H1 (cell line): ENCODE measurements at regions not wholly inside any gene's neighbourhood (a gene's known extent, or its start where the extent isn't known, plus 50 kb on each side); places are given as distances from the start of the nearest gene placed in this dataset.

Source experiments
- ASH2L ChIP-seq: fragments of 200-600, 300-600 bp; sonication (generic); IDR thresholded peaks from one replicate; pipeline ENCODE4 v1.7.1; 2017; ENCODE audit warnings: low read length
- CREB1 ChIP-seq: IDR thresholded peaks from 2 replicates; pipeline ENCODE4 v1.6.1; 2012; ENCODE audit warnings: inconsistent platforms
- CTBP2 ChIP-seq: IDR thresholded peaks from 2 replicates; pipeline ENCODE4 v1.7.0; 2011; ENCODE audit warnings: borderline replicate concordance, mild to moderate bottlenecking, moderate library complexity, mixed read lengths, low read length; ENCODE audit not compliant: insufficient read depth, insufficient read length
- EGR1 ChIP-seq: IDR thresholded peaks from 2 replicates; pipeline ENCODE4 v1.6.1; 2011; ENCODE audit warnings: low read depth, low read length, borderline replicate concordance
- MAFK ChIP-seq: IDR thresholded peaks from 2 replicates; pipeline ENCODE4 v1.6.1; 2012; ENCODE audit warnings: low read depth, mild to moderate bottlenecking, improper control_type of control experiment, low read length
- NANOG ChIP-seq: IDR thresholded peaks from 2 replicates; pipeline ENCODE4 v1.6.1; 2011; ENCODE audit warnings: low read length, low read depth, mild to moderate bottlenecking, inconsistent platforms; ENCODE audit not compliant: insufficient read depth, poor library complexity, severe bottlenecking
- POLR2AphosphoS5 ChIP-seq: IDR thresholded peaks from 2 replicates; pipeline ENCODE4 v1.6.1; 2011; ENCODE audit warnings: low read depth, low read length
- SIN3A ChIP-seq, 2 experiments: IDR thresholded peaks in 1 of 2; conservative IDR thresholded peaks in 1 of 2; 2 replicates each; pipeline ENCODE4 v1.6.1; 2011 to 2012; ENCODE audit warnings: low read length in 2 of 2, improper control_type of control experiment in 1 of 2, low read depth in 1 of 2, mild to moderate bottlenecking in 1 of 2
- SIRT6 ChIP-seq: IDR thresholded peaks from one replicate; pipeline ENCODE4 v1.7.1; 2012; ENCODE audit warnings: low read length, inconsistent platforms
- SP2 ChIP-seq: IDR thresholded peaks from 2 replicates; pipeline ENCODE4 v1.6.1; 2012; ENCODE audit warnings: mild to moderate bottlenecking, low read length, inconsistent platforms
- TF ChIP-seq, protein P1 (sequence below): fragments of 300-600 bp; sonication (generic); IDR thresholded peaks from 2 replicates; pipeline ENCODE4 v1.7.1; 2012; ENCODE audit warnings: low read length, moderate library complexity, mild to moderate bottlenecking, inconsistent platforms; ENCODE audit not compliant: insufficient replicate concordance
- TF ChIP-seq, protein P2 (sequence below): IDR thresholded peaks from 2 replicates; pipeline ENCODE4 v1.6.1; 2012; ENCODE audit warnings: inconsistent platforms

DNA sequence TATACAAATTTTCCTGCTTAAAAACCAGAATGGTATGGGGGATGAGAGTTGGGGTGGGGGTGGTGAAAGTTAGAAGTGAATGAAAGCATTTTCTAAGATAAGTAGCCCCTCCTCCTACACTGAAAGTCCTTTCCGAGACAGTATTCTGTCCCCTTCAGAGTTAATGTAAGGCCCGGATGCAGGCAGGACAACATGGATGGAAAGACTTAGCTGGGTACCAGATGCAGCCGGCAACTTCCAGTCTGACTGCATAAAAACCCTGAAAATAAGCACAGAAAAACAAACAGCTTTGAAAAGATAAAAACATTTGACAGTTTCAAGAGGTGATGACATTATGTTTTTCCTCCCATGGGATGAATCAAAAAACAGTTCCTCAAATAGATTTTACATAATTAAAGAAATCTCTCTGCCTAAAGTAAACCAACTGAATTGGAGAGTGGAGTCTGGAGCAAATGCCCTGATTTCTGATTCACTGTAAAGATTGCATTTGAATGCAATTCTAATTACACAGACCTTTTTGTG lies 196.3 kb downstream of the GPAT3 start (continued):
- TF ChIP-seq, protein P1, sequence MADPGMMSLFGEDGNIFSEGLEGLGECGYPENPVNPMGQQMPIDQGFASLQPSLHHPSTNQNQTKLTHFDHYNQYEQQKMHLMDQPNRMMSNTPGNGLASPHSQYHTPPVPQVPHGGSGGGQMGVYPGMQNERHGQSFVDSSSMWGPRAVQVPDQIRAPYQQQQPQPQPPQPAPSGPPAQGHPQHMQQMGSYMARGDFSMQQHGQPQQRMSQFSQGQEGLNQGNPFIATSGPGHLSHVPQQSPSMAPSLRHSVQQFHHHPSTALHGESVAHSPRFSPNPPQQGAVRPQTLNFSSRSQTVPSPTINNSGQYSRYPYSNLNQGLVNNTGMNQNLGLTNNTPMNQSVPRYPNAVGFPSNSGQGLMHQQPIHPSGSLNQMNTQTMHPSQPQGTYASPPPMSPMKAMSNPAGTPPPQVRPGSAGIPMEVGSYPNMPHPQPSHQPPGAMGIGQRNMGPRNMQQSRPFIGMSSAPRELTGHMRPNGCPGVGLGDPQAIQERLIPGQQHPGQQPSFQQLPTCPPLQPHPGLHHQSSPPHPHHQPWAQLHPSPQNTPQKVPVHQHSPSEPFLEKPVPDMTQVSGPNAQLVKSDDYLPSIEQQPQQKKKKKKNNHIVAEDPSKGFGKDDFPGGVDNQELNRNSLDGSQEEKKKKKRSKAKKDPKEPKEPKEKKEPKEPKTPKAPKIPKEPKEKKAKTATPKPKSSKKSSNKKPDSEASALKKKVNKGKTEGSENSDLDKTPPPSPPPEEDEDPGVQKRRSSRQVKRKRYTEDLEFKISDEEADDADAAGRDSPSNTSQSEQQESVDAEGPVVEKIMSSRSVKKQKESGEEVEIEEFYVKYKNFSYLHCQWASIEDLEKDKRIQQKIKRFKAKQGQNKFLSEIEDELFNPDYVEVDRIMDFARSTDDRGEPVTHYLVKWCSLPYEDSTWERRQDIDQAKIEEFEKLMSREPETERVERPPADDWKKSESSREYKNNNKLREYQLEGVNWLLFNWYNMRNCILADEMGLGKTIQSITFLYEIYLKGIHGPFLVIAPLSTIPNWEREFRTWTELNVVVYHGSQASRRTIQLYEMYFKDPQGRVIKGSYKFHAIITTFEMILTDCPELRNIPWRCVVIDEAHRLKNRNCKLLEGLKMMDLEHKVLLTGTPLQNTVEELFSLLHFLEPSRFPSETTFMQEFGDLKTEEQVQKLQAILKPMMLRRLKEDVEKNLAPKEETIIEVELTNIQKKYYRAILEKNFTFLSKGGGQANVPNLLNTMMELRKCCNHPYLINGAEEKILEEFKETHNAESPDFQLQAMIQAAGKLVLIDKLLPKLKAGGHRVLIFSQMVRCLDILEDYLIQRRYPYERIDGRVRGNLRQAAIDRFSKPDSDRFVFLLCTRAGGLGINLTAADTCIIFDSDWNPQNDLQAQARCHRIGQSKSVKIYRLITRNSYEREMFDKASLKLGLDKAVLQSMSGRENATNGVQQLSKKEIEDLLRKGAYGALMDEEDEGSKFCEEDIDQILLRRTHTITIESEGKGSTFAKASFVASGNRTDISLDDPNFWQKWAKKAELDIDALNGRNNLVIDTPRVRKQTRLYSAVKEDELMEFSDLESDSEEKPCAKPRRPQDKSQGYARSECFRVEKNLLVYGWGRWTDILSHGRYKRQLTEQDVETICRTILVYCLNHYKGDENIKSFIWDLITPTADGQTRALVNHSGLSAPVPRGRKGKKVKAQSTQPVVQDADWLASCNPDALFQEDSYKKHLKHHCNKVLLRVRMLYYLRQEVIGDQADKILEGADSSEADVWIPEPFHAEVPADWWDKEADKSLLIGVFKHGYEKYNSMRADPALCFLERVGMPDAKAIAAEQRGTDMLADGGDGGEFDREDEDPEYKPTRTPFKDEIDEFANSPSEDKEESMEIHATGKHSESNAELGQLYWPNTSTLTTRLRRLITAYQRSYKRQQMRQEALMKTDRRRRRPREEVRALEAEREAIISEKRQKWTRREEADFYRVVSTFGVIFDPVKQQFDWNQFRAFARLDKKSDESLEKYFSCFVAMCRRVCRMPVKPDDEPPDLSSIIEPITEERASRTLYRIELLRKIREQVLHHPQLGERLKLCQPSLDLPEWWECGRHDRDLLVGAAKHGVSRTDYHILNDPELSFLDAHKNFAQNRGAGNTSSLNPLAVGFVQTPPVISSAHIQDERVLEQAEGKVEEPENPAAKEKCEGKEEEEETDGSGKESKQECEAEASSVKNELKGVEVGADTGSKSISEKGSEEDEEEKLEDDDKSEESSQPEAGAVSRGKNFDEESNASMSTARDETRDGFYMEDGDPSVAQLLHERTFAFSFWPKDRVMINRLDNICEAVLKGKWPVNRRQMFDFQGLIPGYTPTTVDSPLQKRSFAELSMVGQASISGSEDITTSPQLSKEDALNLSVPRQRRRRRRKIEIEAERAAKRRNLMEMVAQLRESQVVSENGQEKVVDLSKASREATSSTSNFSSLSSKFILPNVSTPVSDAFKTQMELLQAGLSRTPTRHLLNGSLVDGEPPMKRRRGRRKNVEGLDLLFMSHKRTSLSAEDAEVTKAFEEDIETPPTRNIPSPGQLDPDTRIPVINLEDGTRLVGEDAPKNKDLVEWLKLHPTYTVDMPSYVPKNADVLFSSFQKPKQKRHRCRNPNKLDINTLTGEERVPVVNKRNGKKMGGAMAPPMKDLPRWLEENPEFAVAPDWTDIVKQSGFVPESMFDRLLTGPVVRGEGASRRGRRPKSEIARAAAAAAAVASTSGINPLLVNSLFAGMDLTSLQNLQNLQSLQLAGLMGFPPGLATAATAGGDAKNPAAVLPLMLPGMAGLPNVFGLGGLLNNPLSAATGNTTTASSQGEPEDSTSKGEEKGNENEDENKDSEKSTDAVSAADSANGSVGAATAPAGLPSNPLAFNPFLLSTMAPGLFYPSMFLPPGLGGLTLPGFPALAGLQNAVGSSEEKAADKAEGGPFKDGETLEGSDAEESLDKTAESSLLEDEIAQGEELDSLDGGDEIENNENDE: no peak
- TF ChIP-seq SP2: no peak
- no peak for TF ChIP-seq SIN3A (conservative IDR thresholded peaks at IDR 0.05 in 1 of 2, IDR thresholded peaks at IDR 0.05 in 1 of 2; ENCODE audit: low read depth in 1 of 2, low read length in 2 of 2)
- no peak for TF ChIP-seq NANOG
- TF ChIP-seq CREB1: no peak
- TF ChIP-seq POLR2AphosphoS5: no peak
- TF ChIP-seq CTBP2: no peak
- no peak for TF ChIP-seq EGR1
- no peak for TF ChIP-seq SIRT6
- TF ChIP-seq MAFK: no peak
- no peak for TF ChIP-seq ASH2L
- TF ChIP-seq, protein P2, sequence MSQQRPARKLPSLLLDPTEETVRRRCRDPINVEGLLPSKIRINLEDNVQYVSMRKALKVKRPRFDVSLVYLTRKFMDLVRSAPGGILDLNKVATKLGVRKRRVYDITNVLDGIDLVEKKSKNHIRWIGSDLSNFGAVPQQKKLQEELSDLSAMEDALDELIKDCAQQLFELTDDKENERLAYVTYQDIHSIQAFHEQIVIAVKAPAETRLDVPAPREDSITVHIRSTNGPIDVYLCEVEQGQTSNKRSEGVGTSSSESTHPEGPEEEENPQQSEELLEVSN: no peak
